ENCODE measurements at regions not wholly inside any gene's neighbourhood (a gene's known extent, or its start where the extent isn't known, plus 50 kb on each side); places are given as distances from the start of the nearest gene placed in this dataset.

DNA sequence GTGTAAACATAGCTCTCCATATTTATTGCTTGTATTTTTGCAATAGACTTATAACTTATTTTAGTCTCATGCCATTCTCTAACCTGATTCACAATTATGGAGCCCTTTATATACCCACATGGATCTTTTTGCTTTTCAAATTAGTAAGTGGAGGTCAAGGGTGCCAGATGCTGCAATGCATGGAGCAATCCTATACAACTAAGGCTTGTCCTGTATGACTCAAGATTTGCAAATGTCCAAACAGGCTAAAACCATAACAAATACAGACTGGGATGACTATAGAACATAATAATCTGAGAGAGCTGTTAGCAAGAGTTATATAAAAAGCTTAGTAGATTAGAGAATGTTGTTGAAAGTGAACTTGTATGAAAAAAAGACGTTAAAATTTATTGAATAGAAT lies 690.4 kb upstream of the NRXN1 start:
- Histone ChIP-seq H3K4me3 (ENCODE audit: low read depth, low read length) (no peak overlapping the region), H3K9me3 (ENCODE audit: control insufficient read depth, insufficient read depth, low read depth, low read length) (no peaks in the 10 kb centered on the region), H3K4me1 (ENCODE audit: control insufficient read depth, insufficient read depth, low read length) (no peaks in the 10 kb centered on the region), H3K36me3 (ENCODE audit: control insufficient read depth in 2 of 2, insufficient read depth in 1 of 2, low read length in 2 of 2) (no peaks in the 10 kb centered on the region), H3K27ac (ENCODE audit: extremely low read depth, low read depth, low read length) (no peak overlapping the region)
- CTCF ChIA-PET, result no interaction called here
- TF ChIP-seq ZNF416 (tag by site-specific recombination; IDR thresholded peaks at IDR 0.05) (no peak), ZBTB8A (tag by site-specific recombination; IDR thresholded peaks at IDR 0.05) (no peak), ZFP69B (tag by site-specific recombination; IDR thresholded peaks at IDR 0.05) (no peak), ZNF248 (tag by site-specific recombination; IDR thresholded peaks at IDR 0.05) (no peak)
- POLR2A ChIA-PET, result no interaction called here

DNA sequence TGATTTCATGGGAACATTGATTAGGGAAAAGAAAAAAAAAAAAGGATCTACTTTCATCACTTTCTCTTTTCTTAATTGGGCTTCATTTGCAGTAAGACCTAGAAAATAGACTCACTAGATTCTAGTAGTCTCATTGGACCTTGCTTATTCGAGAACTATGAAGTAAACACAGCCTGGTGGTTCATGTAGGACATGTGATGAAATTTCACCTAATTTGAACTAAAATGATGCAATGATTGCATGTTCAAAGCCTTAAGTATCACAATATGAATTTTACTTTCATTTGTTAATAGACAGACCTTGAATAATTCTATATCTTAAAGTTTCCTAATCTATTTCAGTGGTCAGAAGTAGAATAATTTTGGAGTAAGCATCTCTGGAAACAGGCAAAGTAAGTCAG lies 688.9 kb upstream of the NRXN1 start:
- Histone ChIP-seq H3K27ac (ENCODE audit: extremely low read depth, low read depth, low read length) (no peak overlapping the region), H3K4me1 (ENCODE audit: control insufficient read depth, insufficient read depth, low read length) (no peaks in the 10 kb centered on the region), H3K4me3 (ENCODE audit: low read depth, low read length) (no peak overlapping the region), H3K36me3 (ENCODE audit: control insufficient read depth in 2 of 2, insufficient read depth in 1 of 2, low read length in 2 of 2) (no peaks in the 10 kb centered on the region), H3K9me3 (ENCODE audit: control insufficient read depth, insufficient read depth, low read depth, low read length) (no peaks in the 10 kb centered on the region)
- POLR2A ChIA-PET, result no interaction called here
- CTCF ChIA-PET, result no interaction called here
- TF ChIP-seq ZNF221 (tag by site-specific recombination; IDR thresholded peaks at IDR 0.05; ENCODE audit: borderline replicate concordance), result no peak
- TF ChIP-seq ZNF555 (tag by site-specific recombination; conservative IDR thresholded peaks at IDR 0.05), result no peak
- TF ChIP-seq ZNF311 (tag by site-specific recombination; IDR thresholded peaks at IDR 0.05; ENCODE audit: borderline replicate concordance), result no peak
- no peak for TF ChIP-seq KLF1 (tag by site-specific recombination; IDR thresholded peaks at IDR 0.05)

DNA sequence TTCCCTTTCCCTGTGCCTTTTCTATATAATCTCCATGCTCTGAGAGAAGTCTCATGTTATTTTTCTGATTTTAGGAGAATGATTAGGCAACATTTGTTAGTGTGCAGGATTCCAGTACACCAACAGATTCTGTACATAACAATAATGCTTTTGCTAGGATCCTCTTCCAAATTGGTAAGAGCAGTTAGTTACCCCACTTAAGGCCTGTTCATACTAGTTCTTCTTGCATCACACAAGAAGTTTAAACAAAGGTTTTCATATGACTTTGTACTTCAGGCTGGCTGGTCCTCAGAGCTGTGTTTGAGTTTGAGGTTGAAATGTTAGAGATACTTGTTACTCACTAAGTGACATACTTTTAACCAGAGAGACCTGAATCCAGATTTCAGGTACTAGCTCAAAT lies 686.9 kb upstream of the NRXN1 start:
- Histone ChIP-seq H3K9me3 (ENCODE audit: control insufficient read depth, insufficient read depth, low read depth, low read length) (no peaks in the 10 kb centered on the region), H3K4me1 (ENCODE audit: control insufficient read depth, insufficient read depth, low read length) (no peaks in the 10 kb centered on the region), H3K27ac (ENCODE audit: extremely low read depth, low read depth, low read length) (no peak overlapping the region), H3K4me3 (ENCODE audit: low read depth, low read length) (no peak overlapping the region), H3K36me3 (ENCODE audit: control insufficient read depth in 2 of 2, insufficient read depth in 1 of 2, low read length in 2 of 2) (no peaks in the 10 kb centered on the region)
- ChIA-PET CTCF (no interaction called here), POLR2A (no interaction called here)
- TF ChIP-seq ZNF155 (tag by site-specific recombination; IDR thresholded peaks at IDR 0.05), result no peak
- no peak for TF ChIP-seq ZNF610 (tag by site-specific recombination; IDR thresholded peaks at IDR 0.05; ENCODE audit: borderline replicate concordance)
- no peak for TF ChIP-seq ZSCAN16 (tag by site-specific recombination; IDR thresholded peaks at IDR 0.05)
- no peak for TF ChIP-seq ZNF114 (tag by site-specific recombination; IDR thresholded peaks at IDR 0.05)
- TF ChIP-seq ZNF792 (tag by site-specific recombination; IDR thresholded peaks at IDR 0.05), result no peak
- no peak for TF ChIP-seq ZNF239 (tag by site-specific recombination; IDR thresholded peaks at IDR 0.05)
- no peak for TF ChIP-seq ZNF843 (tag by site-specific recombination; IDR thresholded peaks at IDR 0.05)
- TF ChIP-seq, protein P1, sequence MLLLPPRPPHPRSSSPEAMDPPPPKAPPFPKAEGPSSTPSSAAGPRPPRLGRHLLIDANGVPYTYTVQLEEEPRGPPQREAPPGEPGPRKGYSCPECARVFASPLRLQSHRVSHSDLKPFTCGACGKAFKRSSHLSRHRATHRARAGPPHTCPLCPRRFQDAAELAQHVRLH (tag by site-specific recombination; IDR thresholded peaks at IDR 0.05), result no peak
- no peak for TF ChIP-seq ZNF169 (tag by site-specific recombination; IDR thresholded peaks at IDR 0.05)

DNA sequence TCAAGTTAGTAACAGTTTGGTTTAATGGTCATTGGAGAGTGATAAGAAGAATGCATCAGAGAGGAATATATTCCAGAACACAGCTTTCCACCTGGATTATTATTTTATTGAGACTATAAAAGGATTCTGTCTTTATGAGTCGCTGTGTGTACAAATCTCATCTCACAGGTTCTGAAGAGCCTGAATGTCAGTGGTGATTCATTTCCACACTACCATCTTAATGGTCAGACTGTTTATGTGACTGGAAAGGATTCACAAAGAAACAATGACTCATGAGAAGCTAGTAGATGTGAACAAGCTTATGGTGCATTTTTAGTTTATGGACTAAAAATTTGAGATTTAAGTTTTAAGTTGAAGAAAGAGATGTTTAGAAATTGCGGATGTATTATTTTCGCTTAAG lies 685.4 kb upstream of the NRXN1 start:
- TF ChIP-seq YY1 (tag by site-specific recombination; IDR thresholded peaks at IDR 0.05), result no peak
- TF ChIP-seq ZSCAN30 (tag by site-specific recombination; IDR thresholded peaks at IDR 0.05), result no peak
- TF ChIP-seq HOXA7 (CRISPR knock-in tag; IDR thresholded peaks at IDR 0.05; ENCODE audit: borderline replicate concordance), result no peak
- TF ChIP-seq ZBTB7A (tag by site-specific recombination; IDR thresholded peaks at IDR 0.05; ENCODE audit: low read depth), result no peak
- TF ChIP-seq ZNF510 (tag by site-specific recombination; IDR thresholded peaks at IDR 0.05; ENCODE audit: insufficient replicate concordance), result no peak
- TF ChIP-seq ZNF24 (tag by site-specific recombination; IDR thresholded peaks at IDR 0.05), result no peak
- no peak for TF ChIP-seq ZNF354C (tag by site-specific recombination; IDR thresholded peaks at IDR 0.05; ENCODE audit: borderline replicate concordance, low read depth)
- H3K4me1 ChIP-seq (ENCODE audit: control insufficient read depth, insufficient read depth, low read length), result no peaks in the 10 kb centered on the region
- no peaks in the 10 kb centered on the region for H3K9me3 ChIP-seq (ENCODE audit: control insufficient read depth, insufficient read depth, low read depth, low read length)
- ChIA-PET CTCF (no interaction called here), POLR2A (no interaction called here)
- no peaks in the 10 kb centered on the region for H3K36me3 ChIP-seq (ENCODE audit: control insufficient read depth in 2 of 2, insufficient read depth in 1 of 2, low read length in 2 of 2)
- H3K27ac ChIP-seq (ENCODE audit: extremely low read depth, low read depth, low read length), result no peak overlapping the region
- no peak overlapping the region for H3K4me3 ChIP-seq (ENCODE audit: low read depth, low read length)
